ENCODE measurements at regions not wholly inside any gene's neighbourhood (a gene's known extent, or its start where the extent isn't known, plus 50 kb on each side); places are given as distances from the start of the nearest gene placed in this dataset.

DNA sequence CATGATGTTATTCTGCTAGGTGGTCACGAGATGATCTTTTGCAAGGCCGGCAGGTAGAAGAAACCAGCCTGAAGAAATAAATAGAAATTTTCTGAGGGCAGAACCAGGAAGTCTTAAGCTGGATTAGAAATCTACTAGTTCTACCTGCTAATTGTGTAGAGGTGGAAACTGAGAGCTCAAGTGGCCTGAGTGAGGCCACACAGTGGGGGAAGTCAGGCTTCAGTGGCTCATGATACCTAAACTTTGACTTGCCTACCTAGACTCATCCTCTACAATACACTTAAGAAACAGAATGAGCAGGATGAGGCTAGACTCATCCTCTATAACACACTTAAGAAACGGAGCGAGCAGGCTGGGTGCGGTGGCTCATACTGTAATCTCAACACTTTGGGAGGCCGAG, 134.9 kb upstream of the NDUFV2 start:
- no peak overlapping the region for H3K27ac Mint-ChIP-seq
- Histone ChIP-seq H3K27me3 (ENCODE audit: control insufficient read depth, insufficient read depth, low read length, poor library complexity, severe bottlenecking) (no peaks in the 10 kb centered on the region), H3K36me3 (ENCODE audit: control insufficient read depth, insufficient read depth, low read length) (no peaks in the 10 kb centered on the region), H3K9ac (ENCODE audit: extremely low read depth, low read length, poor library complexity, severe bottlenecking) (no peak overlapping the region), H3K4me1 (ENCODE audit: control insufficient read depth, insufficient read depth, low read length) (no peaks in the 10 kb centered on the region), H3K4me3 (ENCODE audit: low read length) (no peak overlapping the region), H3K9me3 (ENCODE audit: control insufficient read depth, low read length) (no peaks in the 10 kb centered on the region), H3K27ac (ENCODE audit: low read depth, low read length) (no peak overlapping the region)
- peaks cover 2% of the 10 kb centered on the region for H3K27me3 Mint-ChIP-seq (ENCODE audit: insufficient read depth)
- H3K4me3 Mint-ChIP-seq: no peak overlapping the region
- no peaks in the 10 kb centered on the region for H3K36me3 Mint-ChIP-seq (ENCODE audit: low read depth)
- no peaks in the 10 kb centered on the region for H3K4me1 Mint-ChIP-seq
- 96 to 100% methylated on average over 1 to 6 of the region's 6 CpGs for WGBS, 2 experiments (ENCODE audit: insufficient coverage in 1 of 2, insufficient read length in 1 of 2)
- TF ChIP-seq, protein P1, sequence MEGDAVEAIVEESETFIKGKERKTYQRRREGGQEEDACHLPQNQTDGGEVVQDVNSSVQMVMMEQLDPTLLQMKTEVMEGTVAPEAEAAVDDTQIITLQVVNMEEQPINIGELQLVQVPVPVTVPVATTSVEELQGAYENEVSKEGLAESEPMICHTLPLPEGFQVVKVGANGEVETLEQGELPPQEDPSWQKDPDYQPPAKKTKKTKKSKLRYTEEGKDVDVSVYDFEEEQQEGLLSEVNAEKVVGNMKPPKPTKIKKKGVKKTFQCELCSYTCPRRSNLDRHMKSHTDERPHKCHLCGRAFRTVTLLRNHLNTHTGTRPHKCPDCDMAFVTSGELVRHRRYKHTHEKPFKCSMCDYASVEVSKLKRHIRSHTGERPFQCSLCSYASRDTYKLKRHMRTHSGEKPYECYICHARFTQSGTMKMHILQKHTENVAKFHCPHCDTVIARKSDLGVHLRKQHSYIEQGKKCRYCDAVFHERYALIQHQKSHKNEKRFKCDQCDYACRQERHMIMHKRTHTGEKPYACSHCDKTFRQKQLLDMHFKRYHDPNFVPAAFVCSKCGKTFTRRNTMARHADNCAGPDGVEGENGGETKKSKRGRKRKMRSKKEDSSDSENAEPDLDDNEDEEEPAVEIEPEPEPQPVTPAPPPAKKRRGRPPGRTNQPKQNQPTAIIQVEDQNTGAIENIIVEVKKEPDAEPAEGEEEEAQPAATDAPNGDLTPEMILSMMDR (conservative IDR thresholded peaks at IDR 0.05): no peak
- no peaks in the 10 kb centered on the region for H3K9me3 Mint-ChIP-seq
- DNase-seq: no peak

GRCh38 chr18:8969639-8970390, 132.7 kb upstream of the NDUFV2 start:
- H3K27me3 Mint-ChIP-seq (ENCODE audit: insufficient read depth): peaks cover 2% of the 10 kb centered on the region
- no peaks in the 10 kb centered on the region for H3K4me1 Mint-ChIP-seq
- H3K36me3 Mint-ChIP-seq (ENCODE audit: low read depth): no peaks in the 10 kb centered on the region
- peaks cover 15% of the 10 kb centered on the region for H3K9me3 Mint-ChIP-seq
- peaks cover 10% of the 10 kb centered on the region for H3K9me3 ChIP-seq (ENCODE audit: control insufficient read depth, low read length)
- H3K9ac ChIP-seq (ENCODE audit: extremely low read depth, low read length, poor library complexity, severe bottlenecking): no peak overlapping the region
- H3K4me3 ChIP-seq (ENCODE audit: low read length): no peak overlapping the region
- no peak for DNase-seq
- TF ChIP-seq, protein P1 (conservative IDR thresholded peaks at IDR 0.05): no peak
- H3K4me3 Mint-ChIP-seq: no peak overlapping the region
- WGBS, 2 experiments (ENCODE audit: insufficient coverage in 1 of 2, insufficient read length in 1 of 2): 85% methylated on average over 3 of the region's 4 CpGs; no CpG with 5 or more reads in 1 of the 2 experiments
- no peaks in the 10 kb centered on the region for H3K27me3 ChIP-seq (ENCODE audit: control insufficient read depth, insufficient read depth, low read length, poor library complexity, severe bottlenecking)
- H3K4me1 ChIP-seq (ENCODE audit: control insufficient read depth, insufficient read depth, low read length): no peaks in the 10 kb centered on the region
- H3K27ac Mint-ChIP-seq: no peak overlapping the region
- no peaks in the 10 kb centered on the region for H3K36me3 ChIP-seq (ENCODE audit: control insufficient read depth, insufficient read depth, low read length)
- no peak overlapping the region for H3K27ac ChIP-seq (ENCODE audit: low read depth, low read length)

- H3K9me3 ChIP-seq (ENCODE audit: control insufficient read depth, low read length): peaks cover 10% of the 10 kb centered on the region
- no peaks in the 10 kb centered on the region for H3K36me3 ChIP-seq (ENCODE audit: control insufficient read depth, insufficient read depth, low read length)
- H3K27ac ChIP-seq (ENCODE audit: low read depth, low read length): no peak overlapping the region
- Mint-ChIP-seq H3K27ac (no peak overlapping the region), H3K9me3 (peaks cover 15% of the 10 kb centered on the region), H3K27me3 (ENCODE audit: insufficient read depth) (peaks cover 2% of the 10 kb centered on the region), H3K4me1 (no peaks in the 10 kb centered on the region), H3K4me3 (no peak overlapping the region), H3K36me3 (ENCODE audit: low read depth) (no peaks in the 10 kb centered on the region)
- H3K4me1 ChIP-seq (ENCODE audit: control insufficient read depth, insufficient read depth, low read length): no peaks in the 10 kb centered on the region
- H3K9ac ChIP-seq (ENCODE audit: extremely low read depth, low read length, poor library complexity, severe bottlenecking): no peak overlapping the region
- TF ChIP-seq, protein P1 (conservative IDR thresholded peaks at IDR 0.05): no peak
- 93 to 96% methylated on average over 6 of the region's 6 CpGs for WGBS, 2 experiments (ENCODE audit: insufficient coverage in 1 of 2, insufficient read length in 1 of 2)
- H3K27me3 ChIP-seq (ENCODE audit: control insufficient read depth, insufficient read depth, low read length, poor library complexity, severe bottlenecking): no peaks in the 10 kb centered on the region
- no peak for DNase-seq
- H3K4me3 ChIP-seq (ENCODE audit: low read length): no peak overlapping the region
Measured at GRCh38 chr18:8970843-8971242, 131.7 kb upstream of the NDUFV2 start.

All from endodermal cell (in vitro differentiated cells).